ENCODE measurements at regions not wholly inside any gene's neighbourhood (a gene's known extent, or its start where the extent isn't known, plus 50 kb on each side); places are given as distances from the start of the nearest gene placed in this dataset.

GRCh38 chr7:24496036-24496435 is 77.2 kb upstream of the PALS2 start:
- TF ChIP-seq YY1 (IDR thresholded peaks at IDR 0.05; ENCODE audit: low read depth) (no peak), FOXM1 (IDR thresholded peaks at IDR 0.05; ENCODE audit: borderline replicate concordance, low read depth) (no peak), TAF1 (IDR thresholded peaks at IDR 0.05; ENCODE audit: low read depth) (no peak), EP300 (IDR thresholded peaks at IDR 0.05; ENCODE audit: borderline replicate concordance) (no peak), REST (IDR thresholded peaks at IDR 0.05; ENCODE audit: low read depth) (no peak), TEAD4 (IDR thresholded peaks at IDR 0.05) (no peak), EGR1 (IDR thresholded peaks at IDR 0.05) (no peak)

Measured in Ishikawa (cell line).